ENCODE measurements at regions not wholly inside any gene's neighbourhood (a gene's known extent, or its start where the extent isn't known, plus 50 kb on each side); places are given as distances from the start of the nearest gene placed in this dataset.
A peak's percentile ranks its signal among the peaks of the same experiment; 100 is the strongest.

- peaks cover 29% of the 10 kb centered on the region for H3K4me1 Mint-ChIP-seq
- DNase-seq (no peak), ATAC-seq (ENCODE audit: low read depth) (no peak)
- no peak overlapping the region for H3K27ac Mint-ChIP-seq
- POLR2A ChIA-PET = no interaction called here
- H3K9me3 Mint-ChIP-seq = no peaks in the 10 kb centered on the region
- no peaks in the 10 kb centered on the region for H3K27me3 Mint-ChIP-seq
- no peak overlapping the region for H3K4me3 Mint-ChIP-seq
- H3K36me3 Mint-ChIP-seq = no peaks in the 10 kb centered on the region
Observed at GRCh38 chr2:134199123-134199522, 54.7 kb upstream of the MGAT5 start.

DNA sequence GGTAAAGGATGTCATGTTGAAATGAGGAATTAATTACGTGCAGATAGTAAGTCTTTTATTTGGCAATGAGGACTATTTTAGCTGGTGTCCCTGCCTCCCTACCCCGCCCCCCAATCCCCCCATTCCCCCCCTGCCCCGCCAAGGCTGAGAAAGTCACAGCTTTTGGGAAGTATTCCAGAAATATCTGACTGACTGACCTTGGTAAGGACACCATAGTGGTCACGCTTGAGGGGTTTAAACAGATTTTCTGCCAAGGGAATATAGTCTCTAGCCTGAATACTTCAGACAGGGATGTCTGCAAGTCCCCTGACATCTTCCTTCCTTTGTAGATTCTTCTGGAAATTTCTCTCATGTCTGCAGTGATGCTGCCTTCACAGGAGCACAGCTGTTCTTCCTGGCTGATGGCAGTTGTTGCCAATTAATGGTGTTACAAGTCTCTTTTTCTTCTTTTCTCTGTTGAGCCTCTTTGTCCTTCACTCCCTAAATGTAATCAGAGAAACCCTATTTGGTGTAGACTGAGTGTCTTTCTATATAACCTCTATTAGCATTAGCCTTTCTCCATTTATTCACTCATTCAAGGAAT, 53.7 kb upstream of the MGAT5 start:
- Mint-ChIP-seq H3K36me3 (no peaks in the 10 kb centered on the region), H3K4me1 (peaks cover 29% of the 10 kb centered on the region), H3K27ac (no peak overlapping the region), H3K9me3 (no peaks in the 10 kb centered on the region), H3K4me3 (no peak overlapping the region), H3K27me3 (no peaks in the 10 kb centered on the region)
- POLR2A ChIA-PET = no interaction called here
- ATAC-seq (ENCODE audit: low read depth) (no peak), DNase-seq (no peak)

- peaks cover 27% of the 10 kb centered on the region for H3K4me1 Mint-ChIP-seq
- H3K27ac Mint-ChIP-seq = no peak overlapping the region
- DNase-seq = no peak
- ATAC-seq (ENCODE audit: low read depth) = no peak
- H3K9me3 Mint-ChIP-seq = no peaks in the 10 kb centered on the region
- H3K4me3 Mint-ChIP-seq = no peak overlapping the region
- no peaks in the 10 kb centered on the region for H3K36me3 Mint-ChIP-seq
- POLR2A ChIA-PET = no interaction called here
- H3K27me3 Mint-ChIP-seq = no peaks in the 10 kb centered on the region
Observed at GRCh38 chr2:134201533-134201932, 52.3 kb upstream of the MGAT5 start.

GRCh38 chr2:134202371-134202770, 51.5 kb upstream of the MGAT5 start:
- Mint-ChIP-seq H3K4me1 (peaks cover 23% of the 10 kb centered on the region), H3K36me3 (no peaks in the 10 kb centered on the region), H3K27ac (no peak overlapping the region), H3K9me3 (no peaks in the 10 kb centered on the region), H3K4me3 (no peak overlapping the region), H3K27me3 (no peaks in the 10 kb centered on the region)
- DNase-seq = no peak
- POLR2A ChIA-PET = no interaction called here
- ATAC-seq (ENCODE audit: low read depth) = no peak

- Mint-ChIP-seq H3K4me1 (peaks cover 19% of the 10 kb centered on the region), H3K4me3 (no peak overlapping the region), H3K27me3 (no peaks in the 10 kb centered on the region), H3K9me3 (no peaks in the 10 kb centered on the region), H3K27ac (no peak overlapping the region), H3K36me3 (no peaks in the 10 kb centered on the region)
- POLR2A ChIA-PET = no interaction called here
- DNase-seq (no peak), ATAC-seq (ENCODE audit: low read depth) (no peak)
Observed at GRCh38 chr2:134203175-134203574, 50.7 kb upstream of the MGAT5 start.

Small RNA genes lying in the stretch of these regions (microRNA-seq; reads per million reads assigned to microRNA genes)
- 14.7 reads per million, percentile 23 among the genes with 10 or more reads in this experiment for gene MIR3679
